ENCODE measurements at regions not wholly inside any gene's neighbourhood (a gene's known extent, or its start where the extent isn't known, plus 50 kb on each side); places are given as distances from the start of the nearest gene placed in this dataset.

GRCh38 chr6:167671977-167672687 lies 154.6 kb upstream of the AFDN start:
- TF ChIP-seq, protein P1, sequence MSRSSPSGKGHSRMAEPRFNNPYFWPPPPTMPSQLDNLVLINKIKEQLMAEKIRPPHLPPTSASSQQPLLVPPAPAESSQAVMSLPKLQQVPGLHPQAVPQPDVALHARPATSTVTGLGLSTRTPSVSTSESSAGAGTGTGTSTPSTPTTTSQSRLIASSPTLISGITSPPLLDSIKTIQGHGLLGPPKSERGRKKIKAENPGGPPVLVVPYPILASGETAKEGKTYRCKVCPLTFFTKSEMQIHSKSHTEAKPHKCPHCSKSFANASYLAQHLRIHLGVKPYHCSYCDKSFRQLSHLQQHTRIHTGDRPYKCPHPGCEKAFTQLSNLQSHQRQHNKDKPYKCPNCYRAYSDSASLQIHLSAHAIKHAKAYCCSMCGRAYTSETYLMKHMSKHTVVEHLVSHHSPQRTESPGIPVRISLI (tag by site-specific recombination; IDR thresholded peaks at IDR 0.05) = no peak
- TF ChIP-seq CTCF (tag by site-specific recombination; IDR thresholded peaks at IDR 0.05) = no peak
